HG02623 (cell line): ENCODE measurements at regions not wholly inside any gene's neighbourhood (a gene's known extent, or its start where the extent isn't known, plus 50 kb on each side); places are given as distances from the start of the nearest gene placed in this dataset.

Source experiments
- ATAC-seq: cut with Tn5 transposase; IDR thresholded peaks from one replicate; pipeline ENCODE4 v1.9.1; 2021; ENCODE audit warnings: moderate library complexity; ENCODE audit not compliant: unreplicated experiment

DNA sequence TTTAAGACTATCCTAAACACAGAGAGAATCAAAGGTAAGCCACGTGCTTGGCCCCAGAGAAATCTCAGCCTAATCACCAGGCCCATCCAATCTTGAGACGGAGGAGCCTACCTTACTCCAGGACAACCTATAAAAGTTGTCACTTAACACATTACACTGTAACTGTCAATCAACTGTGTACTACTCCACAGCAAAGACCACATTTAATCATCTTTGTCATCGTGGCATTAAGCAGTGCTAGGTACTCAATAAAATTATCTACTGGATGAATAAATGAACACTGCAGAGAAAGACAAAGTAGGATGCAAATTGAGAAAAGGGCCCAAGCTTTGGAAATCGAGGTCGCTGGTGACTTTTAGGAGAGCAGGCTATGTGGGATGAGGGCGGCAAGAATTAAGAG is 466.7 kb downstream of the SHQ1 start:
- ATAC-seq = no peak

DNA sequence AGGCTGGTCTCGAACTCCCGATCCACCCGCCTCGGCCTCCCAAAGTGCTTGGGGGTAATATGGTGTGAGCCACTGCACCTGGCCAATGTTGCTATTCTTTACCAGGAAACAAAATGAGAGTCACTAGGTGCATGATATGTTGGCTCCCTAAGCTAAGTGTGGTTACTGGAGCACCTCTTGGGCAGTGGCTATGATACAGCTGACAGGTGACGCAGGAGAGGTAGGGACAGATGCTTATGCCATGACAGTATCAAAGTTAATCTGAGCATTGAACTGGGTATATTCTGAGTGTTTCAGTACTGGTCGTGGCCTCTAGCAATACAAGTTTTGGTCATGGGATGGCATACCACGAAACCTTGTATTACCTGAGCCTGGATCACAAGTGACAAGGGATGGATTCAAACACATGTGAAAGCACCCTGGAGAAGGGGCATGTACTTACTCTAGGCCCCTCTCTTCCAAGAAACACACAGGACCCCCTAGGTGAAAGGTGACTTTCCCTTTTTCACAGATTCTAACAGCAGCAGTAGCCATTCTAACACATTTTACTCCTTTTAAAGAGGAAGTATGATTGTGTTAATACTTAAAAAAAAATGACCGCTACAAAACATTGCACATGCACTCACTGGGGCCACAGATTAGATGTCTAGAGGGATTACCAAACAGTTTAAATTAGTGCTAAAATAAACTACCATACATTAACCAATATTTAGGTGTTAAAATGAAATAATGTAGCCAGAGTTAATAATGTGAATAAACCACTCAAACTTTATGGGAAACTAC is 467.3 kb downstream of the SHQ1 start:
- no peak for ATAC-seq

DNA sequence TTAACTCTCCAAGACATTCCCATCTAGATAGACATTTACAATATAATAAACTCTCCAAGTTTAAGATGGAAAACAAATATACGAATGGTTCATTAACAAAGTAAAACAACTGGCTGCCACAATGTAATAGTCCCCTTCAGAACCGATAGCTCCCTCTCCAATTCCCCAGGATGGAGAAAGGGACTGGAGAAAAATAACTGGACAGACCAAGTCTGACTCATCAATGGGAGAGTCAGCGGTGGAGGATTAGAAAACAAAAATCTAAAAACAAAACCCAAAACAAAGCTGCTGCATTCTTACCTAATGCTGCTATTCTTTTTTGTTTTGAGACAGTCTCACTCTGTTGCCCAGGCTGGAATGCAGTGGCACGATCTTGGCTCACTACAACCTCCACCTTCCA is 468.1 kb downstream of the SHQ1 start:
- ATAC-seq = no peak

DNA sequence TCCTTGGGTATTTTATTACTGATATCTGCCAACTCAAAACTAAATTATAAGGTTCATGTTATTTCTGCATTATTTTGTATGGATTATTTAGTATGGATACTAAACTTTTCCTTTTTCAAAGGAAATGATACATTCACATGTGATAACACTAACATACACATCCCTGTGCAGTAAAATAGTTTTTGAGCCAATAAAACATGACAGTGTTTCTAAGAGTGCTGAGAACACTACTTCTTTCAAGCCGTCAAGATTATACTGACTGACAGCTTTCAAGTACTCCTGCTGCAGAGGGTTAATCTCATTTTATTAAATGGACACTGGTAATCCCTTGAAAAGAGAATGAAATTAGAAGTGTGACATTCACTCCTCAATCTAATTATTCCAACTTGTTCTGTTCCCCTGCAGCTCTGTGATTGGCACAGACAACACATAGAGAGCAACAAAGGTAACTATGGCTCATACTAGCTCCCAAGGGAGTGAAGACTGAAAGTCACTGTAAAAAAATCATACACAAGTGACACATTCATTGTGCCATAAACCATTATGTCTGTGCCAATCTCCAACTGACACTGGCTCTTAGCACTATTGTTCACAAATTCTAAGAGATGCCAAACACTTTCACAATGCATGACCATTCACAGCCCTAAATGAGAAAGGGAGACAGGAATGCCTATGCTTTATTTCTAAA is 468.6 kb downstream of the SHQ1 start:
- no peak for ATAC-seq

DNA sequence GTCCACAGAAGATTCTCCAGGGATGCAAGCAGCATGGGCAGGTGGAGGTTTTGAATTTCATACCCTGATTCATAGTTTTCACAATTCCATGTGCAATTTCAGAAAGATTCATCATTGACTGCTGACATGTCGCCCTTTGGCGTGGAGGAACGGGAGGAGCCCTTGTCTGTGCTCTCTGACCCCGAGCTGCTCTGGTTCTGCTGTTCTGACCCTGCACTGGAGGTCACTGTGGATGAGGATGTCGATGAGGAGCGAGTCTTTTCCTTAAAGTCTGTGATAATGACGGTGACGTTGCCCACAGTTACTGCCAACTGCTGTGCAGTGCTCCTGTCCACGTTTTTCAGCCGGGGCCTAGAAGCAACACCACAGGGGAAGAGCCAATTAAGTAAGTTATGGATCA is 470.0 kb downstream of the SHQ1 start:
- no peak for ATAC-seq

DNA sequence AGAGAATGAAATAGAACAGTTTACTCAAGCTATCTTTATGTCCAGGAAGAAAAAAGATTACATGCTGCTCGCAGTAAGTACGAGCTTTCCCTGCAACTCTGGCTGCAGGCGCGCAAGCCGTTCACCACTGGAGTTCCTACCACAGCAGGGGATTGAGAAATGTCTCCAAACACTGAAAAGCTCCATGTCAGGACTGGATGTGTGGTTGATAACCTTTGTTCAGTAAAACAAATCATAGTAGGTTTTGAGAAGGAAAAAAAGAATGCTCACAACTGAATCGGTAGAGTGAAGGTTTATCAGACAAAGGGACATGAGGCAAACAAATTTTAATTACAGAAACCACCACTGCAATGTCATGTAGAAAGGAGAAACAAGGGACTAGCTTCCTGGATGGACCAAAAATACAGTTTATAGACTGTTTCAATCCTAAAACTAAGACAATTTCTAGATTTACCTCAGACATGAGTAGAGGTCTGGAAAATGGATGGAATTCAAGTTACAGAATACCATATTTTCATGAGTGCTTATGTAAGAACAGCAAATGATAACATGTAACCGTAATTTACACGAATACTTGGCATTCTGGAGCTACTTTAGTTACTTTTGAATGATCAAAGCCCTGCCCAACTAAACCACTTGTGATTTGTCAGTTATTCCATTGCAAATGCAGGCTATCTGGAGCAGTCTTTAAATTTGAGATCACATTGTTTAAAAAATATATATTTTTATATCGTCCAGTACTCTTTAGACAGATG is 471.1 kb downstream of the SHQ1 start:
- no peak for ATAC-seq

DNA sequence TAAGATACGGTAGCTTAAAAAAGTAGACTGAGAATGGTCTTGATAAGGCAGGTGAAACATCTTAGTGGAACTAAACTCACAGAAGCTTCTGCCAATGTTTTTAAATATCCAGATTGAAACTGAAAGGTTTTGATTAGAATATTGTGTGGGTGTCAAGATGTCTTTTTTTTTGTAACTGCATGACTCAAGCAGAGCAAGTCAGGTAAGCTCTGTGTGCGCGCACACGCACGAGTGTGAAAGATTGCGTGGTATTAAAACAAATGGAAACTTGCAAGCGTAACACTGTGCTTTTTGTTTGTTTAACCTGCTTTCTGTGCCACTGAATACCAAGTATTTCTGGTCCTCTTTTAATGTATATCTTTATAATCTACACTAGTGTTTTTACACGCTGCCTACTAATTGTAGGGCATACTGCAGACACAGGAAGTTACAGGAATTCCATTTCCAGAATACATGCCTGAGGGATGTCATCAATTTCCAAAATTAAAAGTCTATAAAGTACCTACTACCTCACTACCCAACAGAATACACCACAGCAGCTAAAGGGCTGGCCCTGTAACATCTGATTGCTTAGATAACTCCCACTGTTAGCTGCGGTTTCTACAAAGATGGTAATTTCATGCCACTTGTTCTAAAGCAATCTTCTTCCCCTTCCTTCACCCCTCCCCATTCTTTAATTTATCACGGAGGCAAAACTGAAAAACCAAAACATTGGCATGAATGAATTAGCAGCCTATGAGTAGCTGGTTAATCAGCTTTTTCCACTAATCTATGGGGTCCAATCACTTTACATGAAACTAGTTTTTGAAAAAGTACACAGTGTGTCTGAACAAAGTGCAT is 472.8 kb downstream of the SHQ1 start:
- no peak for ATAC-seq

DNA sequence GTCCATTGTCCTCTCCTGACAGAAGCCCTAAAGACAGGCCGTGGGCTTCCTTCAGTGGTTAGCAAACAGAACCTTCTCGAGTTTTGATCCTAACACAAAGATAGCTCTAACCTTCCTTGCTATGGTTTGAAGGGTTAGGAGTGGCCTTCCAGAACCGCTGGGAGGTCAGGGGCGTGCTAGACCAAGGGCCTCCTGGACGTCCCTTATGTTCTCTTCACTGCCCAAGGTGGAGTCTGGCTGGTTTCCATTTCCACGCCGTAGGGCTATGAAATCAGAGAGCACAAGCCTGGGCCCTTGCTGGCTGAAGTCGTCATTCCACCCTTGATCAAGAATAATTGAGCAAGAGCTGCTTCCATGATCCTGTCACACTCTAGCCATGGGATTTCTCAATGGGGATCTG is 475.1 kb downstream of the SHQ1 start:
- ATAC-seq = no peak

DNA sequence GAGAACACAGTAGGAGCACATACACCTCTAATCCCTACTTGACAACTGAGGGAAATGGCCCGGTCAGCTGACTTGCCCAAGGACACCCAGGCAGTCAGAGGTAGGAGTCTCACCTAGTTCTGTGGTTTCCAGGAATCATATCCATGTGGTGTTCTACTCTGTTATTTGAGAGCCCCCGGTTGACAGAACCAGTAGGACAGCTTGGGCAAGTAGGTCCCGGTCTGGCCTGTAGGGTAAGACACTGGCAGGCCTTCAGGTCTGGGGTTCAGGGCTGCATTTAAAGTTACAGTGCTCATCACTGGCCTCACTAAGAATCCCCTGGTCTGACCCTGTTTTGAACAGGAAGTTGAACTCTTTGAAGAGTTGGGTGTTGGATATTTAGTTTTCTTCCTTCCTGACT is 476.1 kb downstream of the SHQ1 start:
- no peak for ATAC-seq

DNA sequence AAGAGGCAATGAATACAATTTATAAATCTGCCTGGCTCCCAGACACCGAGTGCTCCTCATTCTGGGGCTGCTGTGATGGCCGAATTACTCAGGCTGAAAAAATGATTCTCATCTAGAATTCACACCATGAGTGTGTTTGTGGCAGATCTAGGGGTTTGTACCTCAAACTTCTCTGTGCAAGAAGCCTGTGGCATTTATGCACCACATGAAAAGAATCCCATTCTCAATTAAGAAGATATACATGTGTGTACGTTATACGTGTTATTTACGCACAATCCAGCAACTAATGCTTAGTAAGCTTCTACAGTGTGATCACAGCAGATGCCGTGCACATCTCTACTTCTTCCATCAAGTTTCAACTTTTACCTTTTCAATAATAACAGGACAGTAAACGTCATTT is 476.8 kb downstream of the SHQ1 start:
- ATAC-seq = no peak

DNA sequence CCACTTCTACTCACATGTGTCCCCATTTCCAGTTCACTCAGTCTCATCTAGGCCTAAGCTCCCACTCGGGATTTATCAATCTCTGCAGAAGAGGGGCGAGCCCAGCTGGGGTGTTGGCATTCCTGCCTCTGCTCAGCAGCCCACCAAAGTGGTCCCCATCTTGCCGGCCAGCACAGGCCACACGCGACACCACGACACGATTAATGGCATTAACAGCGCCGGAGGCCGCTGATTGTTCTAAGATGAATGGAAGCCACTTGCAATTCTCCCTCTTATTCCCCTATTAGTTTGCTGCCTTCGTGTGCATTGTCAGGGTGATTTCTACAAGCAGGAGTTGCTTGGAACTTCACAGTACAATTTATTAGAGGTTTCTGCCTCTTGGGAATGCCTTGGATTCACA is 477.3 kb downstream of the SHQ1 start:
- no peak for ATAC-seq

DNA sequence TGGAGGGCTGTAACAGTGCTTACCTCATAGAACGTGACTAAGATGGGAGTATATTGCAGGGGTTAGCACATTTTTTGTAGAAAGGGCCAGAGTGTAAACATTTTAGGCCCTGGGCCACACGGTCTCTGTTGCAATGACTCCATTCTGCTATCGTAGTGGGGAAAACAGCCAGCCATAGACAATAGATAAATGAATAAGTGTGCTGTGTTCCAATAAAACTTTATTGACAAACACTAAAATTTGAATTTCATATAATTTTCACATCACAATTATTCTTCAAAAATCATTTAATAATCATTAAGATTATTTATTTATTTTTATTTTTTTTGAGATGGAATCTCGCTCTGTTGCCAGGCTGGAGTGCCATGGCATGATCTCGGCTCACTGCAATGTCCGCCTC is 478.6 kb downstream of the SHQ1 start:
- no peak for ATAC-seq

DNA sequence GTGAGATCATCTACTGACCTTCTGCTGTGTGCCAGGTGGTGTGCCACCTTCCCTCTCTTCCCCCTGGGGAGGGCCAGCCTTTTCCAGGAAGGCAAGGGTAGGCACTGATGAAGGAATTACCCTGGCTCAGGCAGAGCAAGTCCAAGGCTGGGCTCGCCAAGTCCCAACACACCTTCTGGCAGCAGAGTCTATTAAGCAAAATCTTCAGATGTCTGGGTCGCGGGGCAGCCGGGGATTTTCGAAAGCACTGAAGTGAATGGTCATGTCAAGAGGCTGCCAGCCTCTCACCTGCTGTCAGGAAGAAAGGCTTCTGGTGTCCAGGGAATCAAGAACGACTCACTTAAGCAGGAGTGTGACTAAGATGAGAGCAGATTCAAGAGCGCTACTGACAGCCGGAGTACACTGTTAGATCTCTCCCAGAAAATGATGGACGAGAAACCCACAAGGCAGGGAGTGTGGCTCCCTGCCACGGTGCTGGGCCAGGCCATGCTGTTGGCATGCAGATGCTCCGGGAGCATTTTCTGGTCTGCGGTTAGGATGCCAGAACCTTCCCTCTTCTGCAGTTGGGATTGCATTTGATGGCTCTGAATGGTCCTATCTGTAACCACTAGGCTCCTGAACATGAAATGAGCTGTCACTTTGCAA is 479.8 kb downstream of the SHQ1 start:
- no peak for ATAC-seq

DNA sequence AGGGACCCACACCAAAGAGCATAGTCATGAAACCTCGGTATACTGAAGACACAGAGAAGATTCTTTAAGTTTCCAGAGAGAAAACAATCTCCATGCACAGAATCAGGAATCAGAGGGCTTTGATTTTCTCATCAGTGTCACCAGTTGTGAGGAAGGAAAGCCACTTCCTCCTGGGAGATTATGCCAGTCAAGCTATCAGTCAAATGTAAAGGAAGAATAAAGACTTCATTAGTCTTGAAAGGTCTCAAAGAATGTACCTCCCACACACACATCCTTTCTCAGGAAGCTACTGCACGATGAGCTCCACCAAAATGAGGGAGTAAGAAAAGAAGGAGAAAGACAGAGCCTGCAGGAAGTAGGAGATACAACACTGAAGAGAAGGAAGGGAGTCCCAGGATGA is 486.3 kb downstream of the SHQ1 start:
- no peak for ATAC-seq

DNA sequence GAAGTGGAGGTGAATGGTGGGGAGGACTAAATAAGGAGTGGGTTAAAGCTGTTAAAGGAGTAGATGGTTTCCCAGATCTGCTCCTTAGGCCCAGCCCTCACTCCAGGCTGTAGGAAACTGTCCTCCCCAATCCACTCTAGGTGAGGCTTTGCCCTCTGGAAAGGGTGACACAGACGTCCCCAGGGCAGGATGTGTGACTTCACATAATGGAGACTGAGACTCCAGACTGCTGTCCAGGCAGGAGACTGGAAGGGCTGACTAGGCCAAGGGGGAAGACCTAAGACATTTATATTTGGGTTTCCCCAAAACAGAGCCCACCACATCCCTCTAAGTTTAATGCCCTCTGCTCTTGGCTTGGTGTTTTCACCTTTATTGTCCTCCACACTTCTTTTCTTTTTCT is 488.5 kb downstream of the SHQ1 start:
- ATAC-seq = no peak

DNA sequence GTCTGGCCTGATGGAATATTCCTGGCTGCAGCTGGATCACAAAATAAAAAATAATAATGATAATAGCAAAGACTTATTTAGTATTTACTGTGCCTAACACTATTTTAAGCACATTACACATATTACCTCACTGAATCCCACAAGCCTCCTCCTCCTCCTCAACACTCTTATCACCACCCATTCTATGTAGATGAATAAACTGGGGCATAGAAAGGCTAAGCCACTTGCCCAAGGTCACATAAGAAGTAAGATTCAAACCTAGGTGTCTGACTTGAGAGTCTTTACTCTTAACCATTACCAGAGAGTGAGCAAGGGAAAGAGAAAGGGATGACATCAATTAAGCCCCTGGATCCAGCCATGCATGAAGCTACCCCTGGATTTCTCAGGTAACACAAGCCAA is 493.1 kb downstream of the SHQ1 start:
- no peak for ATAC-seq

DNA sequence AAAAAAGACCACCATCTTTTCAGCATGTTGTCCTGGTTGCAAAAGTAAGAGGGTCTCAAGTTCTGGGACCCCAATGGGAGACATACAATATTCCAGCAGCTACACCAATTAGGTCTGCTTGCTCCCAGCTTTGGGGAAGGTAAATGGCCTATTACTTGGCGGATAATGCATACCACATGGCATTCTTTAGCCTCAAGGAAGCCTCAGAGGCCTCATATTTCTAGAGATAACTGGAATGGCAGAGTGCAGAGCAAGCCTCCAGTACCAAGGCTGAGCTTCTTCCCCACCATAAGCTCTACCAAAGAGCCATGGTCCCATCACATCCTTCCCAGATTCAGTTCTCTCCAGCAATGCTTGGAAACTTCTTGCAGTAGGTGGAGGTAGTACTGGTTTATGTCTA is 493.8 kb downstream of the SHQ1 start:
- ATAC-seq = no peak

DNA sequence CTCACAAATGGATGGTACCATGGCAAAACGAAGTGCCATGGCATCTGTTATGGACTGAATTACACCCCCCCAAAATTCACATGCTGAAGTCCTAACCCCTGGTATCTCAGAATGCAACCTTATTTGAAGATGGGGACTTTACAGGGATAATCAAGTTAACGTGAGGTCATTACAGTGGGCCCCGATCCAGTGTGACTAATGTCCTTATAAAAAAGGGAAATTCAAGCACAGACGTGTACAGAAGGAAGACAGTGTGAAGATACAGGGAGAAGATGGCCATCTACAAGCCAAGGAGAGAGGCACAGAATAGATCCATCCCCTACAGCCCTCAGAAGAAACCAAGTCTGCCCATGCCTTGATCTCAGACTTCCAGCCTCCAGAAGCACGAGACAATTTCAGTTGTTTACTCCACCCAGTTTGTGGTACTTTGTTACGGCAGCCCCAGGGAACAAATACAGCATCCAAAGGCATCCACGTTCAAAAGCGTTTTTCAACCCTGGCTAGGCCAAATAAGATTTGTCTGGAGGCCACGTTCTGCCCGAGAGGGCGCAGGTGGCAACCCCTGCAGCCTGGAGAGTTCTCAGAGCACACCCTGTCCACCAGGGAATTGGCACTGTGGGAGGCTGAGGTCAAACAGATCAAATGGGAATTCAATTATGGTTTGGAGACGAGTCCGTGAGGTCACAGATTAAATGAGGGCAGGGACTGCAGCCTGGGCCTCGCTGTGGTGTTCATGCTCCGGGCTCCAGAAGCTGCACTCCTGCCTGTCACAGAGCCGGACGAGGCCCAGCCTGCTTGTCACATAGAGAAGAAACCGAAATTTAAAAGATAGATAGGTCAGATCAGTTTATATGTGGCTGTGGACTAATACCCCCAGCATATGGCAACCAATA is 494.8 kb downstream of the SHQ1 start:
- no peak for ATAC-seq

DNA sequence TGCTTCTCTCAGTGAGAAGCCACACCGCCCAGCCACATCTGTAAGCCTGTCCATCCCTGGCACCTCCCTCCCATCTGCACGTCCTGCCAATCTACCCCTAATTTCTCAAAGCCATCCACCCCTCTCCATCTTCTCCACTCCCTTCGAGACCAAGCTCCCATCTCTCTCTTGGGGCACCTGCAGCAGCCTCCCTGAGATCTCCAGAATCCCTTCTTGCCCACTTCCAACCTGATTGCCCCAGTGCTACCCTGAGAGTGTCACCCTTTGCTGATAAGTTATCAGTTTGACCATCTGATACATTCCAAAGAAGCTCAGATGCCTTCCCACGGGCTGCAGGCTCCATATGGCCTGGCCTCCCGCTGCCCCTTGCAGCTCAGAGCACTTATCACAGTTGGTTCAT is 496.1 kb downstream of the SHQ1 start:
- ATAC-seq = no peak

DNA sequence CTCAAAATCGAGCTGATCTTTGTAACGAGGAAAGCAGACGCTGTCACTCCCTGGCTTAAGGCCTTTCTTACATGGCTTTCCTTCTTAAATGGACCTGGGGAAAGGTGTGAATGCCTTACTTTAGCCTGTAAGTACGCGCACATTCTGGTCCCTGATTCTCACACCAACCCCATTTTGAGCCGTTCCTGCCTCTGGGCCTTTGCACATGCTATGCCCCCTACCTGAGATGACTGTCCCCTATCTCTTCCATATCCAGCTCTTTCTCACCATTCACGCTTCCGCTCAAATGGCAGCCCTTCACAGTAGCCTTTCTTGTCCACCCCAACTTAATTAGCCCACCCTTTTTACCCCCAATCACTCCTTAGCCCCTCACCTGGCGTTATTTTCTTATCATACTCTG is 496.7 kb downstream of the SHQ1 start:
- no peak for ATAC-seq
